ENCODE measurements at regions not wholly inside any gene's neighbourhood (a gene's known extent, or its start where the extent isn't known, plus 50 kb on each side); places are given as distances from the start of the nearest gene placed in this dataset.
"Not testable (repeated sequence)": the region's sequence is repeated elsewhere in the genome, so short reads cannot be mapped to it uniquely, and the experiment has no call there.

GRCh38 chr3:70620956-70621355 lies 308.5 kb upstream of the MDFIC2 start:
- no peak for TF ChIP-seq CTCF (IDR thresholded peaks at IDR 0.05; ENCODE audit: insufficient read depth in 1 of 2, low read depth in 1 of 2, low read length in 1 of 2, severe bottlenecking in 1 of 2, unreplicated experiment in 1 of 2)
- H3K4me3 ChIP-seq (ENCODE audit: low read depth, low read length), result no peak overlapping the region
- H3K9me3 Mint-ChIP-seq (ENCODE audit: unreplicated experiment), result no peaks in the 10 kb centered on the region
- H3K36me3 ChIP-seq (ENCODE audit: control insufficient read depth, insufficient read depth, low read length), result no peaks in the 10 kb centered on the region
- no peaks in the 10 kb centered on the region for H3K4me1 ChIP-seq
- H3K27ac Mint-ChIP-seq (ENCODE audit: unreplicated experiment), result no peak overlapping the region
- no peaks in the 10 kb centered on the region for H3K4me1 Mint-ChIP-seq (ENCODE audit: low read depth, unreplicated experiment)
- BruUV-seq (replicated peaks), result no TSS peak
- H3K4me3 Mint-ChIP-seq (ENCODE audit: unreplicated experiment), result no peak overlapping the region
- CTCF ChIA-PET, result no interaction called here
- peaks cover 15% of the 10 kb centered on the region for H3K27me3 Mint-ChIP-seq (ENCODE audit: insufficient read depth, unreplicated experiment)
- POLR2A ChIA-PET, result no interaction called here
- no peaks in the 10 kb centered on the region for H3K36me3 Mint-ChIP-seq (ENCODE audit: insufficient read depth, unreplicated experiment)
- H3K9me3 ChIP-seq, result no peaks in the 10 kb centered on the region
- H3K27me3 ChIP-seq (replicated peaks; ENCODE audit: control insufficient read depth, insufficient read depth, low read length), result no peaks in the 10 kb centered on the region
- DNase-seq, result no peak
- intact Hi-C loops (cut with micrococcal nuclease; ENCODE audit: unreplicated experiment), result no loop called here

GRCh38 chr3:70620367-70620766 lies 307.9 kb upstream of the MDFIC2 start:
- Histone ChIP-seq H3K4me1 (no peaks in the 10 kb centered on the region), H3K4me3 (ENCODE audit: low read depth, low read length) (no peak overlapping the region), H3K27me3 (replicated peaks; ENCODE audit: control insufficient read depth, insufficient read depth, low read length) (no peaks in the 10 kb centered on the region), H3K9me3 (no peaks in the 10 kb centered on the region), H3K36me3 (ENCODE audit: control insufficient read depth, insufficient read depth, low read length) (no peaks in the 10 kb centered on the region)
- H3K4me3 Mint-ChIP-seq (ENCODE audit: unreplicated experiment), result no peak overlapping the region
- CTCF ChIA-PET, result no interaction called here
- no peaks in the 10 kb centered on the region for H3K4me1 Mint-ChIP-seq (ENCODE audit: low read depth, unreplicated experiment)
- no TSS peak for BruUV-seq (replicated peaks)
- POLR2A ChIA-PET, result no interaction called here
- no peak for DNase-seq
- H3K9me3 Mint-ChIP-seq (ENCODE audit: unreplicated experiment), result no peaks in the 10 kb centered on the region
- no peak overlapping the region for H3K27ac Mint-ChIP-seq (ENCODE audit: unreplicated experiment)
- TF ChIP-seq CTCF (IDR thresholded peaks at IDR 0.05; ENCODE audit: insufficient read depth in 1 of 2, low read depth in 1 of 2, low read length in 1 of 2, severe bottlenecking in 1 of 2, unreplicated experiment in 1 of 2), result no peak
- H3K27me3 Mint-ChIP-seq (ENCODE audit: insufficient read depth, unreplicated experiment), result peaks cover 17% of the 10 kb centered on the region
- intact Hi-C loops (cut with micrococcal nuclease; ENCODE audit: unreplicated experiment), result no loop called here
- H3K36me3 Mint-ChIP-seq (ENCODE audit: insufficient read depth, unreplicated experiment), result no peaks in the 10 kb centered on the region

GRCh38 chr3:70618151-70618550 lies 305.7 kb upstream of the MDFIC2 start:
- intact Hi-C loops (cut with micrococcal nuclease; ENCODE audit: unreplicated experiment), result no loop called here
- Mint-ChIP-seq H3K9me3 (ENCODE audit: unreplicated experiment) (no peaks in the 10 kb centered on the region), H3K27me3 (ENCODE audit: insufficient read depth, unreplicated experiment) (peaks cover 14% of the 10 kb centered on the region), H3K36me3 (ENCODE audit: insufficient read depth, unreplicated experiment) (no peaks in the 10 kb centered on the region), H3K27ac (ENCODE audit: unreplicated experiment) (no peak overlapping the region), H3K4me3 (ENCODE audit: unreplicated experiment) (no peak overlapping the region), H3K4me1 (ENCODE audit: low read depth, unreplicated experiment) (no peaks in the 10 kb centered on the region)
- no peaks in the 10 kb centered on the region for H3K36me3 ChIP-seq (ENCODE audit: control insufficient read depth, insufficient read depth, low read length)
- ChIA-PET CTCF (no interaction called here), POLR2A (no interaction called here)
- no peaks in the 10 kb centered on the region for H3K4me1 ChIP-seq
- no peak for TF ChIP-seq CTCF (IDR thresholded peaks at IDR 0.05; ENCODE audit: insufficient read depth in 1 of 2, low read depth in 1 of 2, low read length in 1 of 2, severe bottlenecking in 1 of 2, unreplicated experiment in 1 of 2)
- H3K4me3 ChIP-seq (ENCODE audit: low read depth, low read length), result no peak overlapping the region
- no TSS peak for BruUV-seq (replicated peaks)
- no peaks in the 10 kb centered on the region for H3K27me3 ChIP-seq (replicated peaks; ENCODE audit: control insufficient read depth, insufficient read depth, low read length)
- H3K9me3 ChIP-seq, result no peaks in the 10 kb centered on the region
- no peak for DNase-seq

- H3K9me3 Mint-ChIP-seq (ENCODE audit: unreplicated experiment); BruUV-seq (replicated peaks); H3K4me3 ChIP-seq (ENCODE audit: low read depth, low read length); H3K4me1 ChIP-seq; intact Hi-C loops (cut with micrococcal nuclease; ENCODE audit: unreplicated experiment); H3K36me3 Mint-ChIP-seq (ENCODE audit: insufficient read depth, unreplicated experiment); H3K4me1 Mint-ChIP-seq (ENCODE audit: low read depth, unreplicated experiment); POLR2A ChIA-PET; H3K27ac Mint-ChIP-seq (ENCODE audit: unreplicated experiment); H3K4me3 Mint-ChIP-seq (ENCODE audit: unreplicated experiment); CTCF ChIA-PET; H3K9me3 ChIP-seq; H3K27me3 ChIP-seq (replicated peaks; ENCODE audit: control insufficient read depth, insufficient read depth, low read length); H3K36me3 ChIP-seq (ENCODE audit: control insufficient read depth, insufficient read depth, low read length); DNase-seq: not testable (repeated sequence)
- peaks cover 16% of the 10 kb centered on the region for H3K27me3 Mint-ChIP-seq (ENCODE audit: insufficient read depth, unreplicated experiment)
Measured at GRCh38 chr3:70617349-70617748, 304.9 kb upstream of the MDFIC2 start.

Data from Caco-2 (cell line).